ENCODE measurements at regions not wholly inside any gene's neighbourhood (a gene's known extent, or its start where the extent isn't known, plus 50 kb on each side); places are given as distances from the start of the nearest gene placed in this dataset.

- Histone ChIP-seq H3K4me2 (ENCODE audit: insufficient read depth in 1 of 2, low read depth in 2 of 2, low read length in 2 of 2) (no peak overlapping the region), H3K23ac (ENCODE audit: insufficient read length) (no peak overlapping the region), H2BK120ac (replicated peaks; ENCODE audit: low read depth, low read length) (no peak overlapping the region), H4K8ac (ENCODE audit: extremely low read depth, insufficient read depth, low read length) (no peak overlapping the region), H3K4me3 (ENCODE audit: extremely low read depth in 1 of 4, insufficient read depth in 2 of 4, low read depth in 3 of 4, low read length in 4 of 4) (no peak overlapping the region), H4K20me1 (replicated peaks in 1 of 2; ENCODE audit: control insufficient read depth in 1 of 2, insufficient read depth in 2 of 2, low read length in 2 of 2) (no peaks in the 10 kb centered on the region), H3K36me3 (ENCODE audit: control insufficient read depth in 2 of 4, insufficient read depth in 4 of 4, low read length in 3 of 4) (no peaks in the 10 kb centered on the region), H2BK20ac (ENCODE audit: low read length) (no peak overlapping the region), H3K27me3 (replicated peaks in 1 of 4; ENCODE audit: control insufficient read depth in 3 of 4, extremely low read depth in 1 of 4, insufficient read depth in 3 of 4, low read length in 3 of 4) (no peaks in the 10 kb centered on the region), H3K18ac (ENCODE audit: extremely low read depth, low read length) (no peak overlapping the region), H4K91ac (replicated peaks; ENCODE audit: insufficient read length, low read length) (no peak overlapping the region), H3K4me1 (replicated peaks in 1 of 4; ENCODE audit: control insufficient read depth in 3 of 4, insufficient read depth in 4 of 4, low read length in 3 of 4) (peaks cover 0 to 3% (median 0%) of the 10 kb centered on the region in 4 experiments; a peak in 1 of 7 replicates), H2AFZ (ENCODE audit: low read length) (no peak overlapping the region), H2BK12ac (ENCODE audit: low read depth, low read length) (no peak overlapping the region), H4K5ac (ENCODE audit: insufficient read length, low read depth, low read length) (no peak overlapping the region), H3K4ac (replicated peaks; ENCODE audit: insufficient read length, low read depth, low read length) (no peak overlapping the region), H3K27ac (ENCODE audit: low read depth, low read length) (no peak overlapping the region), H3K79me1 (ENCODE audit: low read depth, low read length) (no peaks in the 10 kb centered on the region), H3K9me3 (ENCODE audit: insufficient read depth in 2 of 2, low read depth in 1 of 2, low read length in 1 of 2) (peaks cover 0 to 7% of the 10 kb centered on the region in 2 experiments; a peak in 2 of 4 replicates), H2BK15ac (ENCODE audit: low read length) (no peak overlapping the region), H3K14ac (ENCODE audit: insufficient read length) (no peak overlapping the region), H3K9ac (replicated peaks in 1 of 4; ENCODE audit: extremely low read depth in 1 of 4, low read depth in 3 of 4, low read length in 3 of 4) (no peak overlapping the region), H2AK5ac (ENCODE audit: low read depth, low read length) (no peak overlapping the region), H3K23me2 (ENCODE audit: low read depth, low read length) (no peaks in the 10 kb centered on the region), H3K79me2 (ENCODE audit: control insufficient read depth in 1 of 2, insufficient read depth in 2 of 2, low read length in 2 of 2) (no peaks in the 10 kb centered on the region), H3K56ac (replicated peaks; ENCODE audit: insufficient read length, low read depth, low read length) (no peak overlapping the region), H2BK5ac (ENCODE audit: low read depth, low read length) (no peak overlapping the region)
- ChIA-PET CTCF (ENCODE audit: partially characterized antibody) (no interaction called here), POLR2A (ENCODE audit: partially characterized antibody) (interaction anchor here (1.2 kb wide), 1 partner anchor 13 kb away, joined by 5 read pairs; no protein-coding TSS in a partner anchor)
- DNase-seq (ENCODE audit: low read depth in 1 of 2, low spot score in 2 of 2) = no peak
- 96% methylated on average over 2 of the region's 2 CpGs; no CpG with 5 or more reads in 1 of the 2 experiments for WGBS, 2 experiments (ENCODE audit: extremely low coverage in 1 of 2, insufficient coverage in 1 of 2, insufficient read length in 1 of 2, insufficient replicate concordance in 2 of 2, low coverage in 1 of 2, low lambda C conversion rate in 2 of 2, missing lambda C conversion rate in 1 of 2)
- no peak for FAIRE-seq
- TF ChIP-seq HDAC2 (IDR thresholded peaks at IDR 0.05; ENCODE audit: borderline replicate concordance in 1 of 2, low read depth in 2 of 2, low read length in 2 of 2) (no peak), CREB1 (IDR thresholded peaks at IDR 0.05) (no peak), PHF8 (conservative IDR thresholded peaks at IDR 0.05; ENCODE audit: low read depth, low read length) (no peak), EP300 (IDR thresholded peaks at IDR 0.05; ENCODE audit: borderline replicate concordance in 1 of 2, low read depth in 2 of 2, low read length in 2 of 2) (no peak), KDM1A (IDR thresholded peaks at IDR 0.05; ENCODE audit: borderline replicate concordance, low read length) (no peak), RAD21 (IDR thresholded peaks at IDR 0.05 in 1 of 2, conservative IDR thresholded peaks at IDR 0.05 in 1 of 2; ENCODE audit: low read depth in 2 of 2, low read length in 2 of 2) (no peak), BACH1 (IDR thresholded peaks at IDR 0.05; ENCODE audit: low read length) (no peak), POU5F1 (IDR thresholded peaks at IDR 0.05; ENCODE audit: low read depth, low read length) (no peak), SRF (IDR thresholded peaks at IDR 0.05; ENCODE audit: low read depth, low read length) (no peak), MAFK (IDR thresholded peaks at IDR 0.05; ENCODE audit: low read depth, low read length) (no peak), JUND (IDR thresholded peaks at IDR 0.05; ENCODE audit: low read length) (no peak), HDAC6 (IDR thresholded peaks at IDR 0.05; ENCODE audit: low read depth, low read length) (no peak), TAF7 (optimal IDR thresholded peaks at IDR 0.05; ENCODE audit: borderline replicate concordance, low read depth, low read length) (no peak), SIRT6 (IDR thresholded peaks at IDR 0.05; ENCODE audit: low read length) (no peak)
Measured at GRCh38 chr3:137867611-137868010, 103.5 kb downstream of the SOX14 start.

Data from H1 (cell line).